HUES64 (cell line): ENCODE measurements at regions not wholly inside any gene's neighbourhood (a gene's known extent, or its start where the extent isn't known, plus 50 kb on each side); places are given as distances from the start of the nearest gene placed in this dataset.

ENCODE experiments used
- H3K27ac ChIP-seq: 2 replicates; pipeline ENCODE4 v1.7.0; 2013; ENCODE audit warnings: low read depth, low read length, inconsistent platforms
- H3K27me3 ChIP-seq: 2 replicates; pipeline ENCODE4 v1.6.1; 2013; ENCODE audit warnings: mild to moderate bottlenecking, low read length; ENCODE audit not compliant: insufficient read depth
- H3K36me3 ChIP-seq: 2 replicates; pipeline ENCODE4 v1.6.1; 2013; ENCODE audit warnings: mild to moderate bottlenecking, low read length; ENCODE audit not compliant: insufficient read depth
- H3K4me1 ChIP-seq: 2 replicates; pipeline ENCODE4 v1.6.1; 2013; ENCODE audit warnings: mild to moderate bottlenecking, low read length, moderate library complexity; ENCODE audit not compliant: insufficient read depth
- H3K4me3 ChIP-seq: 2 replicates; pipeline ENCODE4 v1.5.1; 2013; ENCODE audit warnings: mild to moderate bottlenecking, low read length, moderate library complexity
- H3K9ac ChIP-seq: 2 replicates; pipeline ENCODE4 v1.6.1; 2013; ENCODE audit warnings: mild to moderate bottlenecking, low read depth, low read length
- H3K9me3 ChIP-seq: 2 replicates; pipeline ENCODE4 v1.6.1; 2013; ENCODE audit warnings: low read depth, low read length; ENCODE audit not compliant: insufficient read depth
- WGBS: fragments of 150-250, 120-280 bp; methylation state at CpG from one replicate; pipeline ENCODE4 v1.1.7; 2013; ENCODE audit warnings: missing lambda C conversion rate; 5-methylcytosine and 5-hydroxymethylcytosine counted together

- H3K4me1 ChIP-seq, result 0 out of 2 replicates have a peak, but pooled peaks cover 9% of the 10 kb centered on the region
- WGBS, result 91% methylated on average over 2 of the region's 2 CpGs
- H3K27me3 ChIP-seq, result no peaks in the 10 kb centered on the region
- no peaks in the 10 kb centered on the region for H3K9me3 ChIP-seq
- H3K4me3 ChIP-seq, result no peak overlapping the region
- no peak overlapping the region for H3K27ac ChIP-seq
- no peak overlapping the region for H3K9ac ChIP-seq
- H3K36me3 ChIP-seq, result no peaks in the 10 kb centered on the region
Observed at GRCh38 chr13:24629320-24629719, 50.9 kb upstream of the ATP12A start.

GRCh38 chr13:24630121-24630520 lies 50.1 kb upstream of the ATP12A start:
- Histone ChIP-seq H3K4me3 (no peak overlapping the region), H3K9ac (no peak overlapping the region), H3K27ac (no peak overlapping the region), H3K36me3 (no peaks in the 10 kb centered on the region), H3K4me1 (0 out of 2 replicates have a peak, but pooled peaks cover 9% of the 10 kb centered on the region), H3K9me3 (no peaks in the 10 kb centered on the region), H3K27me3 (no peaks in the 10 kb centered on the region)
- 94% methylated on average over 5 of the region's 6 CpGs for WGBS
